ENCODE measurements at regions not wholly inside any gene's neighbourhood (a gene's known extent, or its start where the extent isn't known, plus 50 kb on each side); places are given as distances from the start of the nearest gene placed in this dataset.

DNA sequence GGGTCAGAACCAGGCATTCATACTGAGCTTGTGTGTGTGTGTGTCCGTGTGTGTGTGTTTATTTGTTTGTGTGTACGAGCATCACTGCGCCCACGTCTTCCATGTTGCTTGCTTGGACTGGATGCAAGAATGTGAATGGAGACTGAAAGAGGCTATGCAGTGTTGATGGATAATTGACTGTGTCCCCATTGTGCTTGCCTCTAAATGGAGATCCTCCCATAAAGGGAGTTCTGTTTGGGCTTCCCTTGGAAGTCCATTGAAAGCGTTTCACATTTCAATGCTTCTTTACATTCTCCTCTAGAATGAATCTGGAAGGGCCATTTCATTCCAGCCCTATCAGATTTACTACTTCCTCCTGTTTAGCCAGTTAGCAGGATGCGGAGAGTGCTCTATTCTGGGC is 124.0 kb downstream of the GP2 start:
- H3K27me3 Mint-ChIP-seq: peaks cover 2% of the 10 kb centered on the region
- H3K36me3 Mint-ChIP-seq: peaks cover 2% of the 10 kb centered on the region
- no peak overlapping the region for H3K4me3 Mint-ChIP-seq
- no peak overlapping the region for H3K27ac Mint-ChIP-seq
- no peaks in the 10 kb centered on the region for H3K4me1 Mint-ChIP-seq
- no peaks in the 10 kb centered on the region for H3K9me3 Mint-ChIP-seq

DNA sequence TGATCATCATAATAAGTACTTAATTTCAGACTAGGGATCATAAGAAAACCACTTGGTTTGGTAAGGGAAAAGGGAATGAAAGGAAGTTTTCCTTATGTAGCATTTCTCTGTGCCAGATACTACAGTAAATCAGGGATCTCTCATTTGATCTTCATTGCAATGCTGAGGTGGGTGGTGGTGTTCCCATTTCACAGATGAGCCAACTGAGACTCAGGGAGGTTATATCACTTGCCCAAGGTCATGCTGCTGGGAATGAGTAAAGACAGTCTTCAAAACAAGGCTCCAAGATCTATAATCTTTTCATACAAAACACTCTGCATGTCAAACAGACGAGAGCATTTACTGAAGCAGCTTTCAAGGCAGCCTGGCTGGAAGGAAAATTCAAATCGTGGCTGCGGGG is 124.6 kb downstream of the GP2 start:
- H3K4me3 Mint-ChIP-seq: peak overlapping the region in 1 of 4 donors; percentile 14

DNA sequence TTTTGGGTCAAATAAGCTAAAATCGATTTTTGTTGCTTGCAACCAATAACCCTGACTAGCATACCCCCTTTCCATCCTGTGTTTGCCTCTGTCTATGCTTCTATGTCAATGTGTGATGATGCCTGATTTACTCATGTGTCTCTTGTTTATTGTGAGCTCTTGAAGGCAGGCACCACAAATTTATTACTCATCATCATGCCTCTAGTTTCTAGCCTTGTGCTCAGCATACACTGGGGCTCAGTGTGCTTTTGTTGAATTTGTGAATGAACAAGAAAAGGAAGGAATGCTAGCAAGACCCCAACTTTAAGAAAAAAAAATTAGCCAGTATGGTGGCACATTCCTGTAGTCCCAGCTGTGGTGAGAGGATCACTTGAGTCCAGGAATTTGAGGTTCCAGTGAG is 119.1 kb upstream of the GPR139 start:
- Mint-ChIP-seq H3K4me3 (no peak overlapping the region), H3K27me3 (no peaks in the 10 kb centered on the region), H3K4me1 (no peaks in the 10 kb centered on the region), H3K27ac (no peak overlapping the region), H3K9me3 (peaks cover 2 to 6% (median 2%) of the 10 kb centered on the region in 3 donors), H3K36me3 (no peaks in the 10 kb centered on the region)

More for the DNA sequence above, 124.6 kb downstream of the GP2 start:
- Mint-ChIP-seq H3K27ac (no peak overlapping the region), H3K9me3 (no peaks in the 10 kb centered on the region), H3K4me1 (no peaks in the 10 kb centered on the region), H3K36me3 (peaks cover 2% of the 10 kb centered on the region), H3K27me3 (peaks cover 2% of the 10 kb centered on the region)

DNA sequence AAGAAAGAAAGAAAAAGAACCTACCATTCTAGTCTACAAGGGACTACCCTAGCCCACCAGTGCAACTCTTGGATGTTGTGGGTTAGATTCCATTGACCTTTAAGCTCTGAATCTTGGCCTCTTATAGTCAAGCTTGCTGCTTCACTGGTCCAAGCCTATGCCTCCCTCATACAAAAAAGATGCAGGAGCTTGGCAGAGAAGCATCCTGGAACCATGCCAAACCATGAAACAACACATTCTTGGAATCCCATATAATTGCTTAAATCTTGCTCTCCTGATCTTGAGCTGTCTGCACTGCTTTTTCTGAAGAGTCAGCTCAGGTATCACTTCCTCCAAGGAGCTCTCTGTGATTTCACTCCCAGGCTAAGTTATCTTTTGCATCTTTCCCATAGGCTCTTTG is 117.9 kb upstream of the GPR139 start:
- H3K27me3 Mint-ChIP-seq: no peaks in the 10 kb centered on the region

DNA sequence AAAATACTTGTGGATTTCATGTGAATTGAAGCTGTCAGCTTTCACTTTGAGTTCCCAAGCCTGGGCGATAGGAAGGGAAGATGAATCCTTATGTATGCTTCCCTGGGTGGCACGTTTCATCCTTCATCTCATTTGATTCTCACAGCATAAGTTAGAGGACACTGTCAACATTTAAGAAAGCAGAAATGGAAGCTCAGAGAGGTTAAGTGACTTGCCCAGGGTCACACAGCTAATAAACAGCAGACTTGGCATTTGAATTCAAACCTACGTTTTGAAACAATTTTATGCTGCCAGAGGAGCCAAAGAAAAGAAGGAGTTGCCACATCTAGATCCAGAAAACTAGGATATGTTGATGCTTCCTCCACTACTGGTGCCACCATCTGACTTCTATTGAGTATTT is 108.3 kb upstream of the GPR139 start:
- Mint-ChIP-seq H3K27me3 (no peaks in the 10 kb centered on the region), H3K27ac (no peak overlapping the region), H3K4me3 (no peak overlapping the region), H3K4me1 (no peaks in the 10 kb centered on the region), H3K9me3 (peaks cover 7 to 10% (median 10%) of the 10 kb centered on the region in 3 donors), H3K36me3 (no peaks in the 10 kb centered on the region)

More for the DNA sequence above, 117.9 kb upstream of the GPR139 start:
- H3K27ac Mint-ChIP-seq: no peak overlapping the region
- no peaks in the 10 kb centered on the region for H3K4me1 Mint-ChIP-seq
- H3K9me3 Mint-ChIP-seq: peaks cover 2 to 6% (median 4%) of the 10 kb centered on the region in 3 donors
- no peak overlapping the region for H3K4me3 Mint-ChIP-seq
- no peaks in the 10 kb centered on the region for H3K36me3 Mint-ChIP-seq

DNA sequence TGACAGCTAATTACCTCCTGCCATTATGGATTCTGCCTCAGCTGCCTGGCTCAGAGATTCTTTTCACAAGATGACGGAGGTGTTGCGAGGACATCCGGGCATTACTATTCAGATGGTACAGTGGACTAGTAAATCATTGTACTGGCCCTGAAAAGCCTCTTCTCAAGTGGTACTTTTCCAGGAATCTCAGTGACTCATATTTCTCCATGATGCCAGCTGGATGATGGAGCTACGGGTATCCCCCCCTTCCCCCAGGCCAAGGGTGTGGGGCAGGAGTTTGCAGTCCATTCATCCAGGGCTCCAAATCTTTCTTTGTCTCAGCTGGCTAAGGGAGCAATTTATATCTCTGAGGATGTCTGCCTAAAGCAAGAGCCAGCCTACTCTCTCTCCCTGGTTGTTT is 107.7 kb upstream of the GPR139 start:
- no peaks in the 10 kb centered on the region for H3K4me1 Mint-ChIP-seq
- peaks cover 7 to 10% (median 10%) of the 10 kb centered on the region in 3 donors for H3K9me3 Mint-ChIP-seq
- H3K36me3 Mint-ChIP-seq: no peaks in the 10 kb centered on the region
- H3K27ac Mint-ChIP-seq: no peak overlapping the region
- no peaks in the 10 kb centered on the region for H3K27me3 Mint-ChIP-seq
- H3K4me3 Mint-ChIP-seq: no peak overlapping the region

DNA sequence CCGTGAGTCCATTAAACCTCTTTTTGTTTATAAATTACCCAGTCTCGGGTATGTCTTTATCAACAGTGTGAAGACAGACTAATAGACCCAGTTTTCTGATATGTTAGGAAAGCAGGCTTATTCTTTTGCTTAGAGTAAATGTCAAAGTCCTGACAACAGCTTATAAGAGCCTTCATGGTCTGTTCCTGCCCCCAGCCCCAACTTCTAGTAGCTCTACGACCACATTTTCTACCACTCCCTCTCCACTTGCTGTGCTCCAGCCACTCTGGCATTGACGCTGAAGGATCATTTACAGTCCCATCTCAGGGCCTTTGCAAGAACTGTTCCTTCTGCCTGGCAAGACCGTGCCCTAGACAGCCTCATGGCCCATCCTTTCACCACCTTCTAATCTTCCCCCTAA is 104.6 kb upstream of the GPR139 start:
- Mint-ChIP-seq H3K27me3 (peaks cover 2% of the 10 kb centered on the region), H3K4me1 (no peaks in the 10 kb centered on the region)

DNA sequence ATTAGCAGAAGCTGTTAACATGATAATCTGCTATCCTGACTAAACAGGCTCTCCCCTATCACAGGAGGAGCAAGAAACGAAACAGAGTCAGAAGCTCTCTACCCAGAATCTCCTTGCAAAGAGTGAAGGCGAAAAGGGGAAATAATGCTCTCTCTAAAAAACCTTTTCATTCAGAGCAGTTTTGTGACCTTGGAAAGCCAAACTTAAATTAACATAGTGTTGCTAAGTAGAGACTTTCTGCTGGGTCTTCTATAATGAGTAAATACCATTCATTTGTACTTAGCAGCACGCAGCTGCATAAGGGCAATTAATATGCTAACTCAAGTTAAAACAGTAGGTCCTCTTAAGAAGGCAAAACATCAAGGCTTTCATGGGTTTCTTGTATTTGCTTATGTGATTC is 101.7 kb upstream of the GPR139 start:
- Mint-ChIP-seq H3K27me3 (peaks cover 2% of the 10 kb centered on the region), H3K27ac (no peak overlapping the region), H3K4me1 (no peaks in the 10 kb centered on the region), H3K9me3 (peaks cover 1 to 11% (median 11%) of the 10 kb centered on the region in 3 donors), H3K36me3 (no peaks in the 10 kb centered on the region), H3K4me3 (no peak overlapping the region)

More for the DNA sequence above, 104.6 kb upstream of the GPR139 start:
- peak overlapping the region in 1 of 3 donors; percentile 53 for H3K27ac Mint-ChIP-seq
- H3K4me3 Mint-ChIP-seq: no peak overlapping the region
- H3K36me3 Mint-ChIP-seq: no peaks in the 10 kb centered on the region
- H3K9me3 Mint-ChIP-seq: peaks cover 1 to 9% (median 6%) of the 10 kb centered on the region in 3 donors

DNA sequence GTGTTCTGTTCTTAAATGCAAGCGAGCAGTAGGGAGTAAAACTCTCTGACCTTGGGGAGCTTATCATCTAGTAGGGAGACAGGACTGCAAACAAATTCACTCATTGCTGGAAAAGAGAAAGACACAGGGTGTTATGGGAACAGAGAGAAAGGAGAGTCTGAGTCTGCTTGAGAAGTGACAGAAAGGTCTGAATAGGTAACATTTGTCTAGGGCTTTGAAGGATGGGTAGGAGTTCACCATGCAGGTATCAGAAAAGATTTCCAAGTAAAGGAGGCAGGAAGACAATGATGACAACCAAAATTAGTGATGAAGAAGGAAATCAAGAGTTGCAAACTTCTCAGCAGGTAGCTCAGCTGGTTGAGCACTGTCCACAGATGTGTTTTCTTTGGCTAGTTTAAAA is 93.6 kb upstream of the GPR139 start:
- Mint-ChIP-seq H3K4me3 (no peak overlapping the region), H3K36me3 (no peaks in the 10 kb centered on the region), H3K27ac (no peak overlapping the region), H3K9me3 (peaks cover 3 to 10% (median 6%) of the 10 kb centered on the region in 3 donors), H3K4me1 (no peaks in the 10 kb centered on the region), H3K27me3 (no peaks in the 10 kb centered on the region)

DNA sequence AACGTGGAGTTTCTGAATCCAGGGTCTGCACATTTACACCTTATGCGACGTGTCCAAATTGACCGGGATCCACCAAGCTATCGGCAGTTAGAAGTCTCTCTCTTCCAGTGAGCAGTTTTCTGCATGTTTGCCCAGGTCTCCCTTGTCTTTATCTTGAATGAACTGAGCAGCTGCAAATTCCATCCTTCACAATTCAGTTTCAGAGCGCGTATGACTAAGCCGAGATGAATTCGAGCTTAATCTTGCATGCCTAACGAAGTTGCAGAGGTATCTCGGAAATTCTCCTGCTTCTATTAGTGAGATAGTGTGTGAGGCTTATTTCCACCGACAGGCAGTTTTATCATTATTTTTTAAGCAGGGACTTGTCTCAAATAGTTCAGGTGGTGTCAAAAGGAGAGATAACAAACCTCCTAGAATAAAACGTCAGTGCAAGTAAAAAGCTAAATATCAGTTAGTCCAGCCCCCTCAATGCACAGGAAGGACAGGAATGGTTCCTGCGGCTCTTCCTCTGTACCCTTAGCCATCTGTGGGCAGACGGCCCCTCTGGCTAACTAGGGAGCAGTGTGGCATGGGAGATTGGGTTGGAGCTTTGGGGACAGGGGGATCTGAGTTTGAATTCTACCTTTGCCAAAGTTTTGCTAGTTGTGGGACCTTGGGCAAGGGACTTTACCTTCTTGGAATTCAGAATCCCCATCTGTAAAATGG is 93.0 kb upstream of the GPR139 start:
- Mint-ChIP-seq H3K9me3 (peaks cover 3 to 10% (median 6%) of the 10 kb centered on the region in 3 donors), H3K4me3 (no peak overlapping the region), H3K4me1 (no peaks in the 10 kb centered on the region), H3K36me3 (no peaks in the 10 kb centered on the region), H3K27ac (no peak overlapping the region), H3K27me3 (no peaks in the 10 kb centered on the region)

DNA sequence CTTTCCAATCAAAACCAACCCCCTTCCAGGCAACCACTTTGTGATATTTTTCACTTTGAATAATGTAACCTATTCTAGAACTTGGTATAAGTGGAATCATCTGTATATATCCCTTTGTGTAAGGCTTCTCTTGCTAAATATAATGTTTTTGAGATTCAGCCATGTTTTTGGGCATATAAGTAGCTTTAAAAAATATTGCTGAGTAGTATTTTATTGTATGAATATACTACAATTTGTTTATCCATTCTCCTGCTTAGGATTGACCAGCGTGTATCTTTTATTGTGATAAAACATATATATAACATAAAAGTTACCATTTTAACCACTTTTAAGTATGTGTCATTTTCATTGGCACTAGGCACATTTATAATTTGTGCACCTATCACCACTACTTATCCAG is 79.8 kb upstream of the GPR139 start:
- Mint-ChIP-seq H3K4me3 (no peak overlapping the region), H3K36me3 (no peaks in the 10 kb centered on the region), H3K27ac (no peak overlapping the region), H3K9me3 (peaks cover 0 to 15% (median 10%) of the 10 kb centered on the region in 3 donors), H3K4me1 (no peaks in the 10 kb centered on the region), H3K27me3 (no peaks in the 10 kb centered on the region)

DNA sequence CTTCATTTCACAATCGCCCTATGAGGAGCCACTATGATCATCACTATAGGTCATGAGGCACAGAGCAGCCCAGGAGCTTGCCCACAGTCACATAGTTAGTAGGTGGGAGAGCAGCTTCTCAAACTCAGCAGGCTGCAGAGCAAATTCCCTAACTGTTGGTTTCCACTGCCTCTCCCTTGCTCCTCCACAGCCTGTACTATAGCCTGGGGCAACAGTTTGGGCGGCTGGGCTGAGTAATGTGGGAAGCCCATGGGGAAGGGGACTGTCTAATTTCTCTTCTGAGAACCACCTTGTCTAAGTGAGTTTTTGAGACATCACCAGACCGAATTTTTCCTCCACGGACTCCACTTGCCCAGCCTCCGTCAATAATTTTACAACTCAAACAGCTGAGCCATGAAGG is 73.4 kb upstream of the GPR139 start:
- Mint-ChIP-seq H3K36me3 (no peaks in the 10 kb centered on the region), H3K9me3 (peaks cover 0 to 5% (median 0%) of the 10 kb centered on the region in 3 donors), H3K4me3 (no peak overlapping the region), H3K27ac (no peak overlapping the region), H3K27me3 (no peaks in the 10 kb centered on the region), H3K4me1 (no peaks in the 10 kb centered on the region)

DNA sequence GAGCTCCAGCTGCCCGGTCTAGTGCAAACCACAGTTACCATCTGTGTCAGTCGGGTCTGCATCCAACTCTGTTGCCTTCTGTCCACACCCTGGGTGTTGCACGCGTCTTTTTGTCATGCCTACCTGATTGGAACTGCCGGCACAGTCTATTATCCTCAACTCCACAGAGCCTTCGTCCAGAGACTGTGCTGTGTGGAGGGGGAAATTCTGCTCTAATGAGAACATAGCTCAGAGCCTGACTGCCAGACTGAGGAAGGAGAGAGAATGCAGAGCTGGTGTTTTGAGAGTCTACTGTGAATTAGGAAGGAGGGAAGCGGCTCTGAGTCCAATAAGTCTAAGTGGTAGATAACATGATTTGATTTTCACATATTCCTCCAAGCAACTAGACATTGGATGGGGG is 68.3 kb upstream of the GPR139 start:
- Mint-ChIP-seq H3K4me1 (no peaks in the 10 kb centered on the region), H3K4me3 (no peak overlapping the region), H3K9me3 (peaks cover 2 to 4% (median 4%) of the 10 kb centered on the region in 3 donors), H3K36me3 (peaks cover 4% of the 10 kb centered on the region), H3K27me3 (peaks cover 1% of the 10 kb centered on the region), H3K27ac (no peak overlapping the region)

DNA sequence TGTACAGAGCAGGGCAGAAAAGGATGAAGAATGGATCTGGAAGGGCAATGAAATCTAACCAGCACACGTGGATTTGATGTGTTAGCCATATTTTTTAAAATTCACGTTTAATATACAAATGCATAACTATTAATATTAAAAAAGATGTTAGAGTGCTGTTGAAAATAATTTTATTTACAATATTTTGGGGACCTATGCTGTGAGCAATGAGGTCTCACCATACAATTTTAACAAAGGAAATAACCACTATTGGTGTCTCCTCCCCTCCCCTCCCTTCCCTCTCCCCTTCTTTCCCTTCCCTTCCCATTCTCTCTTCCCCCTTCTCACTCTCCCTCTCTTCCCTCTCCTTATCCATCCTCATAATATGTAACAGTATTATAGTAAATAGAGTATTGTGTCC is 64.2 kb upstream of the GPR139 start:
- H3K4me3 Mint-ChIP-seq: no peak overlapping the region
- peaks cover 2% of the 10 kb centered on the region for H3K27me3 Mint-ChIP-seq

DNA sequence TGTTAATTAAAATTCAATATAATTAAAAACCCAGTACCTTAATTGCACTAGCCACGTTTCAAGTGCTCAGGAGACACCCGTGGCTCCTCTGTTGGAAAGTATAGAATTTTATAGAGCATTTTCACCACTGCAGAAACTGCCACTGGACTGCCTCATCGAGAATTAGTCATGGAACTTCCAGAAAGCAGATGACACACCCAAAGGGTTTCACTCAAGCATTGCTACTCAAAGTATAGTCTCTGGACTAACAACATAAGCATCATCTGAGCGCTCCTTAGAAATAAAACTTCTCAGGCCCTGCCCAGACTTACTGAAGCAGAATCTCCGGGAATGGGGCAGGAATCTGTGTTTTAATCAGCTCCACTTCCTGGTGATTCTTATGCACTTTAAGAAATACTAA is 63.5 kb upstream of the GPR139 start:
- Mint-ChIP-seq H3K36me3 (peaks cover 4% of the 10 kb centered on the region), H3K27me3 (peaks cover 2% of the 10 kb centered on the region), H3K4me1 (no peaks in the 10 kb centered on the region), H3K9me3 (peaks cover 2 to 4% (median 4%) of the 10 kb centered on the region in 3 donors), H3K4me3 (no peak overlapping the region), H3K27ac (peak overlapping the region in 1 of 3 donors; percentile 50)

More for the DNA sequence above, 64.2 kb upstream of the GPR139 start:
- no peaks in the 10 kb centered on the region for H3K4me1 Mint-ChIP-seq
- H3K9me3 Mint-ChIP-seq: peaks cover 0 to 4% (median 4%) of the 10 kb centered on the region in 3 donors
- peak overlapping the region in 1 of 3 donors; percentile 50 for H3K27ac Mint-ChIP-seq
- H3K36me3 Mint-ChIP-seq: peaks cover 4% of the 10 kb centered on the region

DNA sequence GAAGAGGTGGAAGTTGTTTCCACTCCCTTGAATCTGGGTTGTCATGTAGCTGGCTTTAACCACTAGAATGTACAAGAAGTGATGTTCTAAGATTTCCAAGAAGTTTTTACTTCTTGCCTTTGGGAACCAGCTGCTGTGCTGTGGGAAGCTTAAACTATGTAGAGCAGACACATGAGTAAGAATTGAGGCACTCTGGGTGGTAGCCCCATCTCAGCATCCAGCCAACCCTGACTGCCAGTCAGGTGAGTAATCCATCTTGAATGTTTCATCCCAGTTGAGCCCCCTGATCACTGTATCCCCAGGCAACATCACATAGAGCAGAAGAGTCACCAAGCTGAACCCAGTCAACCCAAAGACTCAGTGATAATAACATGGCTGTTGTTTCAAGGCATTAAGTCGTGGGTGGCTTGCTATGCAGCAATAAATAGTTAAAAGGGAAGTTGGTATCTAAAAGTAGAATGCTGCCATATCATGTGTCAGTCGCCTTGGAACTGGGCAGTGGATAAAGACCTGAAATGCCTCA is 62.8 kb upstream of the GPR139 start:
- Mint-ChIP-seq H3K36me3 (peaks cover 4% of the 10 kb centered on the region), H3K27ac (no peak overlapping the region), H3K4me3 (no peak overlapping the region), H3K27me3 (peaks cover 2% of the 10 kb centered on the region), H3K4me1 (no peaks in the 10 kb centered on the region), H3K9me3 (peaks cover 2 to 10% (median 4%) of the 10 kb centered on the region in 3 donors)

Data from IgD-negative memory B cell (primary cell).